SJSA1 (cell line): ENCODE measurements at regions not wholly inside any gene's neighbourhood (a gene's known extent, or its start where the extent isn't known, plus 50 kb on each side); places are given as distances from the start of the nearest gene placed in this dataset.
A peak's percentile ranks its signal among the peaks of the same experiment; 100 is the strongest.
"Not testable (repeated sequence)": the region's sequence is repeated elsewhere in the genome, so short reads cannot be mapped to it uniquely, and the experiment has no call there.

Source experiments
- DNase-seq, 2 experiments: peaks; one replicate each; pipeline ENCODE4 v3.0.0-alpha.2; 2015 to 2020; ENCODE audit warnings: low spot score in 2 of 2, low read depth in 1 of 2
- H3K27ac ChIP-seq: fragments of 250-450 bp; sonication (Bioruptor Pico); 2 replicates; pipeline ENCODE4 v1.5.1; 2020; ENCODE audit warnings: mild to moderate bottlenecking, moderate library complexity
- H3K27me3 ChIP-seq: fragments of 250-450 bp; sonication (Bioruptor Pico); replicated peaks from 2 replicates; pipeline ENCODE4 v1.5.1; 2020; ENCODE audit warnings: mild to moderate bottlenecking, moderate library complexity
- H3K36me3 ChIP-seq: fragments of 250-450 bp; sonication (Bioruptor Pico); 2 replicates; pipeline ENCODE4 v1.5.1; 2020; ENCODE audit warnings: mild to moderate bottlenecking
- H3K4me1 ChIP-seq: fragments of 250-450 bp; sonication (Bioruptor Pico); replicated peaks from 2 replicates; pipeline ENCODE4 v1.6.1; 2021; ENCODE audit warnings: mild to moderate bottlenecking
- H3K4me3 ChIP-seq: fragments of 250-450 bp; sonication (Bioruptor Pico); 2 replicates; pipeline ENCODE4 v1.5.1; 2020; ENCODE audit warnings: mild to moderate bottlenecking
- H3K9me3 ChIP-seq: fragments of 250-450 bp; sonication (Bioruptor Pico); replicated peaks from 2 replicates; pipeline ENCODE4 v1.5.1; 2020; ENCODE audit warnings: mild to moderate bottlenecking

DNA sequence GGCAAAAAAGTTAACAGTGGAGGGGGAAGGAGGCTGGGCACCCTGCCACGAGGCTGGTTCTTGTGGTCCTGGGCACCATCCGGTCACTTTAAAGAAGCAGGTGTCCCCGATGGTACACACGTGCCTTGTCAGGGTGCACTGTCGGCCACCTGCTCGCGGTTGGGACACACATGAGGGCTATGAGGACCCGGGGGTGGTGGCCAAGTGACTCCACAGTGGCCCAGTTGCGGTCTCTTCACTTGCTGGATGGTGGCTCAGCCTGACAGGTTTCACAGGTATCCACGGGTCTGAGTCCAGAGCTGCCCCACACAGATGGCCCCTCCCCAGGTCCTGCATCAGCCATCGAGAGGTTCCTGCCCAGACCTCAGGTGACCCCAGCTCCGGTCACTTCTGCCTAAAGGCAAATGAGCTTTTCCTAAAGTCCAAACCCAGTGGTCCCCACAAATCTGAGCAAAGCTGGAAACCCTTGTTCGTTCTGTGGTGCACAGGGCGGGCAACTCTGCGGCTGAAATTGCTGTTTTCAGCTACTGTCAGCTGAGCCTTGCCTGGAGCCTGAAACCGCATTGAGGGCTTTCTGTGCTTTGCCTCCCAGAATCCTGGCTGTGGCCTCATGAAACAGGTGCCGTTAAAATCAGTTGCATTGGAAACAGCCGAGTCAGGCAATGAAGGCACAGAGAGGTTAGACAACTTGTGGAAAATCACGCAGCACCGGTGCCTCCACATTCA lies 144.0 kb downstream of the LAT start:
- H3K4me3 ChIP-seq, H3K27me3 ChIP-seq, H3K36me3 ChIP-seq, H3K4me1 ChIP-seq, H3K9me3 ChIP-seq, DNase-seq, H3K27ac ChIP-seq: not testable (repeated sequence)

DNA sequence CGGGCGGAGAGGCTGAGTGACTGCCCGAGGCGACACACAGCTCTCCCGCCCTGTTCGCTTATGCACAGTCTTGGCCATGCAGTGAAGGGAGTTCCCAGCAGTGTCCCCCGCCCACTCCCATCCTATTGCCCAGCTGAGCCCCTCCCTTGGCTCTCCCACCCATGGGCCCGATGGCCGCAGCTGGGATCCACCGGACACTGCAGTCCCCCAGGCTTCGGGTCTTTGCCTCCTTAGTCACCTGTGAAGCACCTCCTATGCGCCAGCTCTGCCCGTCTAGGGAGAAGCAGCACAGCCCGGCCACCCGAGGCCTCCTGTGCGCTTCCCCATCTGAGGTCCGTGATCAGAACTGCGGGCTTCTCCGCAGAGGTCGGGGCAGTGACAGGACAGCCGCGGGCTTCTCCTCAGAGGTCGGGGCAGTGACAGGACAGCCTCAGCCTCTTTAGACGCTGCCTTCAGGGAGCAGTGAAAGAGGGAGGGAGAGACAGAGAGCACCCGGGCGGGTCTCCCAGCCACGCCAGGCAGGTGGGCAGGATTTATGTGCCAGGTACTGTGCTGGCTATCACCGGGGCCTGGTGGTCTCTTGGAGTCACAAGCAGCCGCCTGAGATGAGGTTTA lies 143.1 kb downstream of the LAT start:
- not testable (repeated sequence) for H3K4me3 ChIP-seq, H3K27ac ChIP-seq, DNase-seq, H3K4me1 ChIP-seq, H3K36me3 ChIP-seq, H3K9me3 ChIP-seq, H3K27me3 ChIP-seq

DNA sequence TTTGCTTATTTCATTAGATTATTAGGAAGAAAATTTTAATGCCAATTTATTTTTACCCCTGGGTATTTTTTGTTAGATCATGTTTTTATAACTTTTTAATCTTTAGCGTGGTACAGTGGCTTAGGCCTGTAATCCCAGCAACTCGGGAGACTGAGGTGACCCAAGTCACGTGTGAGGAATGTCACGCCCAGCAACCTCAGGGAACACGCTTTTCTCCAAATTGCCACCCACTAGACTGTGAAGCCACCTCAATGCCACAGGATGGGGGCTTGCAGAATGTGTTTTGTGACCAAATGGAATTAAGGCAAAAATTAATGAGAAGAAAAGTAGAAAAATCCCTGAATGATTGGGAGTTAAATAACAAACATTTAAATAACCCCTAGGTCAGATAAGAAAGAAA lies 141.8 kb downstream of the LAT start:
- DNase-seq: no peak
- no peaks in the 10 kb centered on the region for H3K9me3 ChIP-seq
- H3K27me3 ChIP-seq: no peaks in the 10 kb centered on the region
- no peak overlapping the region for H3K4me3 ChIP-seq
- peaks cover 3% of the 10 kb centered on the region; the same call in 1 of the 2 replicates for H3K36me3 ChIP-seq
- H3K27ac ChIP-seq: no peak overlapping the region
- H3K4me1 ChIP-seq: no peaks in the 10 kb centered on the region

DNA sequence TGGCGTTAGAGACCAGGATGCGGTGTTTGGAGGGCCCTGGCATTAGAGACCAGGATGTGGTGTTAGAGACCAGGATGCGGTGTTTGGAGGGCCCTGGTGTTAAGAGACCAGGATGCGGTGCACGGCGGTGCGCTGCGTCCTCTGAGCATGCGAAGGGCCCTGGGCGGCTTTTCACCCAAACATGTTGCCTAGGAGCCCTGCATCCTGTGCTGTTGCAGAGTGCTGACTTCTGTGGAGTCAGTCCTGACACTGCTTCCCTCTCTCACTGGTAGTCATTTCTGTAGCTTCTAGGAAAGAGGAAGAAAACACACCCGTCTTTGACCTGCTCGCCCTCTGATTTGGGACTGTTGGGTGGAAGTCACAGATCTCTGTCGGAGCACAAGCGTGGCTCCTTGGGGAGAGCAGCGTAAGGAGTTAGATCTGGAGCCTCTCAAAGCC lies 141.2 kb downstream of the LAT start:
- H3K4me1 ChIP-seq: no peaks in the 10 kb centered on the region
- H3K27ac ChIP-seq: no peak overlapping the region
- peaks cover 3% of the 10 kb centered on the region; the same call in 1 of the 2 replicates for H3K36me3 ChIP-seq
- no peaks in the 10 kb centered on the region for H3K9me3 ChIP-seq
- no peak overlapping the region for H3K4me3 ChIP-seq
- DNase-seq: no peak
- no peaks in the 10 kb centered on the region for H3K27me3 ChIP-seq

DNA sequence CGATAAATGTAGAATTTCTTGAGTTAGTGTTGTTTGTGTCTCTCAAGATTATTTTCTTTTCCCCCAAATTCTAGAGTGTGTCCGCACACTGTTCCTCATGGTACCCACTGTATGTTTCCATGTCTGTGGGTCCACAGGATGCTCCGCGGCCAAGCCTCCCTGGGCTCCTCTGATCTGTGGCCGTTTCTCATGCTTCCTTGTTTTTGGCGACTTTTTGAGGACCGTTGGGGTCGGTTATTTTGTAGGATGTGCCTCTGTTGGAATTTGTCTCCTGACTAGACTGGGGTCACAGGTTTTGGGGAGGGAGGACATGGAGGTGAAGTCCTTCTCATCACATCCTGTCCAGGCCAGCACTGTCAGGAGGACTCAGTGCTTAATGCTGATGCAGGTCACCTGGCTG lies 140.0 kb downstream of the LAT start:
- no peak overlapping the region for H3K4me3 ChIP-seq
- H3K9me3 ChIP-seq: no peaks in the 10 kb centered on the region
- H3K27me3 ChIP-seq: no peaks in the 10 kb centered on the region
- no peak overlapping the region for H3K27ac ChIP-seq
- H3K4me1 ChIP-seq: no peaks in the 10 kb centered on the region
- H3K36me3 ChIP-seq: peaks cover 3% of the 10 kb centered on the region; the same call in 1 of the 2 replicates
- DNase-seq: no peak

DNA sequence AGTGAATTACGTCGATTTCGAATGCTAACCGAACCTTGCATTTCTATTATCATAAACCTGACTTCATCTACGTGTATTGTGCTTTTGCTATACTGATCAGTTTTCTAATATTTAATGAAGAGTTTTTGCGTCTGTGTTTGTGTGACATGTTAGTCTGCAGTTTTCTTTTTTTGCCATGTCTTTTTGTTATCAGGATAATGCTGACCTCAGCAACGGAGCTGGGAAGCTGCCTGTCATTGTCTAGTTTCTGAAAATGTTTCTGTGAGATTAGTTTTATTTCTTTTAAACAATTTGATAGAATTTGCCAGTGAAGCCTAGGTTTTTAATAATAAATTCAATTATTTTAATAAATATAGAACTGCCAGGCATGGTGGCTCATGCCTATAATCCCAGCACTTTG lies 139.3 kb downstream of the LAT start:
- not testable (repeated sequence) for H3K27me3 ChIP-seq, H3K4me3 ChIP-seq, H3K9me3 ChIP-seq, H3K27ac ChIP-seq, H3K4me1 ChIP-seq, DNase-seq, H3K36me3 ChIP-seq

DNA sequence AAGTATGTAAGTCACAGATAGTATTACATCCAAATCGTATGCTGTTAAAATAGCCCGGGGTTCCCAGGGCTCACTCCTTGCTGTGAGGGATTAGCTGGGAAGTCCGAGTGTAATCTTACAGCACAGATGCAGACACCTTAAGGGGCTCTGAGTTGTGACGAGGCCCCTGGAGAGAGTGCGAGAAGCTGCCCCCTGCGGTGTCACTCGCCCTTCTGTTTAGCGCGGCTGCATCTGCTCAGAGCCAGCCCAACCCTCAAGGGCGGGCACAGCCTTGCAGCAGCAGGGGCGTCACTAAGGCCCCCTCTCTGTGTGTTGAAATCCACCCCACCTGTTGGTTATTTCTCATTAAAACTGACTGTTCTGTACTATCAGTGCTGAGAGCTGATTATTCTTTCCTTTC lies 135.8 kb downstream of the LAT start:
- H3K4me3 ChIP-seq, H3K27ac ChIP-seq, H3K4me1 ChIP-seq, H3K36me3 ChIP-seq, H3K27me3 ChIP-seq, H3K9me3 ChIP-seq, DNase-seq: not testable (repeated sequence)

DNA sequence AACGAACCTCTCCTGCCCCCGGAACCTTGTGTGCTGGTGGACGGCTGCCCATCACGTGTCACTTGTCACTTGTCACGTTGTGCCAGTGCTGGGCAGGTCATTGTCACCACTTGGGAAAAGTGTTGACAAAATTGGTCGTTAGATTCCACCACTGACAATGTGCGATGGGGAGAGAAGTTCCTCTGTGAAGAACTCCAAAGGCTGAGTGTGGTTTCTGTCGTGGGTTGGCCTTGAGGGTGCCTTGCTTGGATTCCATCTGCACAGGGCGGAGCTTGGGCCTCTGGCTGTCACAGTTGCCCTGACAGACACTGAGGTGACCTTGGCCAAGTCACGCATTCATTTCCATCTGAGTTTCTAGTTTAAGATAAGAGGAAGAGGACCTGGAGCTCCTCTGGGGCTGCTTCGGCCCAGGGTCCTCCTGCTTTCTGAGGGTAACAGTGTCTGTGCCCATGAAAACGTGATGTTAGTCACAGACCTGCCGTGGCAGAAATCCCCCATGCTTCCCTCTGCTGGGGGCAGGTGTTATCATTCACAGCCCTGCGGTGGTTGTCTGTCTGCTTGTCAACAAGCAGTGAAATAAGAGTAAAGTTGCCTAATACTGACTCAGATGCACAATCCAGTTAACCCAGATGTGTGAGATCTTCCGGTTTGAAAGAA lies 133.6 kb downstream of the LAT start:
- not testable (repeated sequence) for H3K9me3 ChIP-seq, H3K36me3 ChIP-seq, H3K4me1 ChIP-seq, H3K27me3 ChIP-seq, H3K27ac ChIP-seq, DNase-seq, H3K4me3 ChIP-seq

DNA sequence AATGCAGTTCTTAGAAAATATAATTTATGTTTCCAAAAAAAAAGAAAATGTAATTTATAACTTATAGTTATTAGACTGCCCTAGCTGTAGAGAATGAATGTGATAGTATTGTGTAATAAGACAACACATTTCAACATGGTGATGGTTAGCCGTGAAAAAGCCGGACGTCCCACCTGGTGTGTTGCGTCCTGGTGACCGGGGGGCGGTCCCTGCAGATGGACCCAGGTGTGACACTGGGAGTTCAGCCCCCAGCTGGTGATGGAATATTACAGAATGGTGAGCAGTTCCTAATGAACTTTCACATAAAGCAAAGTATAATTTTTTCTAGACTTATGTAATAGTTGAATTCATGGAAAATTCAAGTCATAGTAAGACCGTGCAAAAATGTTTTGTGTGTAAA lies 132.8 kb downstream of the LAT start:
- DNase-seq: no peak

DNA sequence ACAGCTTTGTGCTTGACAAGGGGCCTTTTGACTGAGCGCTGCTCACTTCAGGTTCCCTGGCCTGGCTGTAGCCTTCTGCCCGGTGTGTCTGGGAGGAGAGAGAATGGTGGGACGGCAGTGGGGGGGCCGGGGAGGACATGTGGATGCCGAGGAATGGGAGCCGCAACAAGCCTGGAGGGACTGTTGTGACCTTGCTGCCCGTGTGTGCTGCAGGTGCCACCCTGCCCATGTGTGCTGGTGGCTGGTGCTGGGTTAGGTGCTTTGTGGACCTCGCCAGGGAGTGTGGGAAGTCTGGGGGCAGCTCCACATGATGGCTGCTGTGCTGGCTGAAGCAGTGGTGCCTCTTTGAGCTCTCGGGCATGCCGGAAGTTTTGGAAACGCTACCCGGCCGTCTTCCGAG lies 132.1 kb downstream of the LAT start:
- Histone ChIP-seq H3K27me3 (no peaks in the 10 kb centered on the region), H3K4me1 (peaks cover 4% of the 10 kb centered on the region; the same call in 1 of the 2 replicates), H3K27ac (no peak overlapping the region), H3K36me3 (no peaks in the 10 kb centered on the region), H3K9me3 (no peaks in the 10 kb centered on the region), H3K4me3 (no peak overlapping the region)
- DNase-seq: no peak

More for the DNA sequence above, 132.8 kb downstream of the LAT start:
- H3K4me1 ChIP-seq: peaks cover 4% of the 10 kb centered on the region; the same call in 1 of the 2 replicates
- peaks cover 3% of the 10 kb centered on the region; the same call in 1 of the 2 replicates for H3K36me3 ChIP-seq
- H3K27ac ChIP-seq: no peak overlapping the region
- H3K27me3 ChIP-seq: no peaks in the 10 kb centered on the region
- no peaks in the 10 kb centered on the region for H3K9me3 ChIP-seq
- H3K4me3 ChIP-seq: no peak overlapping the region

DNA sequence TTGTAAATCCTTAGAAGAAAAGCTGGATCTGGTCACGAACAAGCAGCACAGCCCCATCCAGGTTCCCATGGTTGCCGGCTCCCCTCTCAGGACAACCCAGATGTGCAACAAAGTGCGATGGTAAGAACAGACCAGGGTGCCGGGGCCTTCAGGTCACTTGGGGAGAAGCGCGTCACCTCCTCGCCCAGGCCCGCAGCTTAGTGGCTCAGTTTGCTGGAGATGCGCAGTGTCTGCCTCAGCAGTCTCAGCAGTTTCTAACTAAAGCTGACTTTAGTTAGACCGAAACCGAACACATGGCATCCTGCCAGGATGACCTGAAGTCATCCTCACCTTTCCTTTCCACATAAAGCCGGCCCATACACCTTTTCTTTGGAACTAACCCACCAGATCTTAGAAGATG lies 131.4 kb downstream of the LAT start:
- not testable (repeated sequence) for H3K4me1 ChIP-seq, H3K36me3 ChIP-seq, H3K27me3 ChIP-seq, DNase-seq, H3K9me3 ChIP-seq, H3K4me3 ChIP-seq, H3K27ac ChIP-seq

DNA sequence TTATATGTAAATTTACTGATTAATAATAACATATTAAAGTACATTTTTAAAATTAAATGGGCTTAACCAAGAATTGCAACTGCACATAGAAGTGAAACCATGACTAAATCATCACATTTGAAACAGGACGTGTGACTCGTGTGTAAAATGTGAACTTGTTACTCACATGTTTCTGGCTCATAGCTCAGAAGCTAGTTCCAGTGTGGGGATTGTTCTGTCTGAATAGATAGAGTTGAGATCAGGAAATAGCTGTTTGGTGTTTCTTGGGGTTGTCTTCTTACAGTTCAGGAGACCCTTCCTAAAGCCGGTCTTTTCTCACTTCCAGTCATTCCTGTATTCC lies 130.9 kb downstream of the LAT start:
- not testable (repeated sequence) for H3K27ac ChIP-seq, H3K27me3 ChIP-seq, H3K4me1 ChIP-seq, DNase-seq, H3K9me3 ChIP-seq, H3K4me3 ChIP-seq, H3K36me3 ChIP-seq

DNA sequence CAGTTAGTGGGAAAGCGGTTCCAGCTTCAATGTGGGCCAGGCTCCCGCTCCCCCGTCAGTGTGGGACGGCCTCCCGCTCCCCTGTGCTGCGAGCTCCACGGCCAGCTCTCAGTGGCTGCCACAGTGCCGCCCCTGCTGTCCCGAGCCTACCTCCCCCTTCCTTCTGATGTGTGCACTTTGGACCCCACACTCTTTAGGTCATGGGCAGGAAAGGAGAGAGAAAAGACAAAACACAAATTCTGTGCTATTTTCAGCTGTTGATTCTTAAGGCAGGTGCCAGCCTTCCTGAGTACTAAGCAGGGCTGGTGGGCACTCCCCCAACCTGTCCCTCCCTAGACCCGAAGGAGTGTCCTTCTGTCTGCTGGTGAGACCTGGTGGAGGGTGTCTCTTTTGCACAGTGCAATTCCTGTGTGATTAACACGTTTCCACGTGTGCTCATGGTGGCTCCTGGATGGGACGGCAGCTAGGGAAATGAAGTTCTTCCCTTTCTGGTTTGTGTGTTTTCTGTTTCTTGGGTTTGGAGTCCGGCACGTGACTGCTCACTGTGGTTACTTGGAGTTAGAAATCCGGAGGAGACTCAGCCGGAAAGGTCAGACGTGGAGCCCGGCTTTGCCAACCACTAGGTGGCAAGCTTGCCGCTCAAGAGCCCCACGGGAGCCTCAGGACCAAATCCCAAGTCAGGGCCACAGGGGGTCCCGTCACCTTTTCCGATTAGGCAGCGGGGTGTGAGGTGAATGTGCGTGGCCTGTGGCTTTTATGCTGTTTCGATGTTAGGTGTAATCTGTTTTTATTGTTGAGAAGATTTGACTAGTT lies 130.3 kb downstream of the LAT start:
- DNase-seq: peak in 1 of 2 experiments; percentile 31
- not testable (repeated sequence) for H3K4me3 ChIP-seq, H3K9me3 ChIP-seq, H3K27me3 ChIP-seq, H3K4me1 ChIP-seq, H3K36me3 ChIP-seq, H3K27ac ChIP-seq

DNA sequence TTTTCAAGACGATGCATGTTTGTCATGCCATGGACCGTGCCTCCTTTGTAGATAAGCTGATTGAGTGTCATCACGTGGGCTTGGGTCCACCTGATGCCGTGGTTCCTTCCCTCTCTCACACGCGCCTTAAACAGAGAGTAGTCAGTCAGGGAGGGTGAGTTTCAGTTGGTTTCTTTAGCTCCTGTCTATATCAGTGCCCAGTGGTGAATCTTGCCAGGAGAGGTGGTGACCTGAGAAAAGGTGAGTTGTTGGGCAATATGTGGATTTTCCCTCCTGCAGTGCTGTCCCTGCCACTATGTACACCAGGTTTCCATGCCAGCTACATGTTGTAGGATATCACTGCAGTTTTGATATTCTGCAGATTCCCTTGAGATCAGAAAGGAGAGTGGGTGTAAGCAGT lies 129.7 kb downstream of the LAT start:
- H3K36me3 ChIP-seq: no peaks in the 10 kb centered on the region
- H3K4me1 ChIP-seq: peaks cover 4% of the 10 kb centered on the region; the same call in 1 of the 2 replicates
- no peak overlapping the region for H3K4me3 ChIP-seq
- no peak for DNase-seq
- no peaks in the 10 kb centered on the region for H3K9me3 ChIP-seq
- H3K27me3 ChIP-seq: no peaks in the 10 kb centered on the region
- H3K27ac ChIP-seq: no peak overlapping the region
